HG03558 (cell line): ENCODE measurements at regions not wholly inside any gene's neighbourhood (a gene's known extent, or its start where the extent isn't known, plus 50 kb on each side); places are given as distances from the start of the nearest gene placed in this dataset.

Source experiments
- ATAC-seq: cut with Tn5 transposase; IDR thresholded peaks from one replicate; pipeline ENCODE4 v1.9.1; 2021; ENCODE audit warnings: moderate number of reproducible peaks; ENCODE audit not compliant: unreplicated experiment; ENCODE audit errors: extremely low read depth

GRCh38 chr9:7901621-7902020, 102.0 kb upstream of the DMAC1 start:
- no peak for ATAC-seq

- no peak for ATAC-seq
Measured at GRCh38 chr9:7900541-7900940, 101.0 kb upstream of the DMAC1 start.

GRCh38 chr9:7899753-7900152, 100.2 kb upstream of the DMAC1 start:
- no peak for ATAC-seq

DNA sequence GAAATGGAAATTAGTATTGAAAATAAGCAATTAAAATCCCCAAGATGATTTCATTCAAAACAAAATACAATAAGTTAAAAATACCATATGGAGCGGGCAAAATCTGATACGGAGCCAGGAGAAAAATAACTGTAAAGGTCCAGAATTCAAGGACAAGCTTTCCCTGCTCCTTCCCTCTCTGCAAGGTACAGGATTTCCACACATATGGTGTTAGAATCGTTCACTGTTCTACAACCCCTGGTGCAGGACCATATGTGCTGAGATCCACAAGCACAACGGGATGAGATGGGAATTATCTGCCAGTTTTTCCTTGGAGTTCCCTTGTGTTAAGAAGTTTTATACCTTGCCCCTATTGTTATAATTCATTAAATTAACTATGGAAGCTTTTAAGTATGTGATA, 94.7 kb upstream of the DMAC1 start:
- no peak for ATAC-seq

DNA sequence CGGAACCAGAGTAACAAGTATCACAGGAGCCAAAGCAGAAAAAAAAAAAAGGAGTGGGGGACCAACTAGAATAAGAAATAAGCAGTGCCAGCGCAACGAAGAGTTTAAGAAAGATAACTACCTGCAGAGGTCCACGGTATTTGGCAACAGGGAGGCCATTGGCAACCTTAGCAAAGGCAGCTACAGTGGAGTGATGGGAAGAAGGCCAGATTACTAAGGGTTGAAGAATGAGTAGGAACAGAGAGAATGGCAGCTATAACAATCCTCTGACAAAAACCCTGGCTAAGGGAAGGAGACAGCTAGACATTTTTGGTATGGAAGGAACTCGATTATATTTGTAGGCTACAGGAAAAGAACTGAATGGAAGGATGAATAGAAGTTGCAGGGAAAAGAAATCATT, 93.4 kb upstream of the DMAC1 start:
- ATAC-seq: no peak

GRCh38 chr9:7879551-7880245, 80.1 kb upstream of the DMAC1 start:
- ATAC-seq: no peak

GRCh38 chr9:7871977-7872730, 72.6 kb upstream of the DMAC1 start:
- ATAC-seq: no peak

- no peak for ATAC-seq
Measured at GRCh38 chr9:7869340-7869739, 69.8 kb upstream of the DMAC1 start.

DNA sequence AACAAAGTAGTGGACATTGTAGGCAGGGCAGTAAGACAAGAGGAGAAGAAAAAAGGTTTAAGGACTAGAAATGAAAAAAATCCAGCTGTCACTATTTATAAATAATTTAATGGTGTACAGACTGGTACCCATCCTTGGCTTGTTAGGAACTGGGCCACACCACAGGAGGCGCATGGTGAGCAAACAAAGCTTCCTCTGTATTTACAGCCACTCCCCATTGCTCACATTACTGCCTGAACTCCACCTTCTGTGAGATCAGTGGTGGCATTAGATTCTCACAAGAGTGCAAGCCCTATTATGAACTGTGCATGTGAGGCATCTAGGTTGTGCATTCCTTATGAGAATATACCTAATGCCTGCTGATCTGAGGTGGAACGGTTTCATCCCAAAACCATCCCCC, 62.6 kb upstream of the DMAC1 start:
- ATAC-seq: no peak

DNA sequence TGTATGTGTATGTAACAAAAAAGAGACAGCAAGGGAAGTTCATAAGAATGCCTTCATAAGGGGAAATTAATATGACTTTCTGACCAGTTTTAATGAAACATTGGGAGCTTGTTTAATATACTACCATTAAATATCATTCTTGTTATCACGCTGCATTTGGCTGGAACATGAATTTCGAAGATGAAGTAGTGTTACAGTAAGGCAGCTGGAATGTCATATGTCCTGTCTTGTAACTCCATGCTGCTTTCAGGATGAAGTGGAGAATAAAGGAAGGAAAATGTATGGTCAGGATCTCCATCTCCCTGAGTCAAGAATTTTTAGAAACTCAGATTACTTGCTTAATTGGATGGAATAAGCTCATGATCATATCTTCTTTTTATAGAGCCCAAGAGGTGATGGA, 61.5 kb upstream of the DMAC1 start:
- no peak for ATAC-seq

- no peak for ATAC-seq
Measured at GRCh38 chr9:7860335-7860709, 60.7 kb upstream of the DMAC1 start.

DNA sequence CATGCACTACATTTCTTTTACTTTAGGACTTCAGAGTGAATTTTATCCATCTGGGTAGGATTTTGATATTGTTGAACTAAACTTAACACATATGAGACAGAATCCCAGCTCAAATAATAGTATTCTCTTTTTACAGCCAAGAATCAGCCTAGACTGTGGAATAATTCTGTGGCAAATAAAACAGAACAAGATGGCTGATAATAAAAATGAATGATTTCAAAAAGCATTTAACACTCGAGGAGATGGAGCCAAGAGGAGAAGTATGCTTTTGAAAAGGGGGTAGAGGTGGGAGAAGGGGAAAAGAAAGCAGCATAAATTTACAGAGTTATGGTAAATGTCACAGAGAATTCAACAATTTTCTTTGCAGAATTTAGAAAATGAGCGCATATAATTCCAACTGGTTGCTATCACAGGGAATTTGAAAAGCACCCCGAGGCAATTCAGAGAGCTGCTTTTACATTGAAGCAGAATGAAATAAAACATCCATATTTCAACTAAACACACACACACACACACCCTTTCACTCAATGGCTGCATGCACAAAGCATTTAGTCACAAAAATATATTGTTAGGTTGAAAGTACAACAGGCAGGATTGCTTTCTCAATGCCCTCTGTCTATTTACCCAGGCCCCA, 60.2 kb upstream of the DMAC1 start:
- no peak for ATAC-seq

GRCh38 chr9:7858166-7858565, 58.6 kb upstream of the DMAC1 start:
- no peak for ATAC-seq

GRCh38 chr9:7854763-7855162, 55.2 kb upstream of the DMAC1 start:
- ATAC-seq: no peak
